ENCODE measurements at regions not wholly inside any gene's neighbourhood (a gene's known extent, or its start where the extent isn't known, plus 50 kb on each side); places are given as distances from the start of the nearest gene placed in this dataset.

DNA sequence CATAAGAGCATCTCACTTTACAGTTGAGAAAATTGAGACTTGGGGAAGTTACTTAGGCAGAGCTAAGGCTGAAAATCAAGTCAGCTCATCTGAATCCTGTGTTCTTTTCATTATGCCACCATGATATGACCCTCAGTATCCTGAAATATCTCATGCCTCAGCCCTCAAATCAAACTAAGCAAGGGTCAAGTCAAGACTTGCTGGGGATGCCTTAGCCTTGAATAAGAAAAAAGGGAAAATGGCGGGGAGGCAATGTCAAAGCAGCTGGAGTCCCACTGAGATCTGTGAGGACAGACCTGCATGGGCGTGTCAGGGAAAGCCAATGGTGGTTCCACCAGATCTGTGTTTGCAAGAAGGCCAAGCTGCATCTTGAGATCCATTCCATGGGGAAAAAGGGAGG, 91.0 kb upstream of the CACUL1 start:
- no peaks in the 10 kb centered on the region for H3K9me3 ChIP-seq (replicated peaks; ENCODE audit: insufficient read depth, low read length)
- H3K27me3 ChIP-seq (replicated peaks; ENCODE audit: insufficient read depth, low read length) = no peaks in the 10 kb centered on the region
- no peaks in the 10 kb centered on the region for H3K36me3 ChIP-seq (replicated peaks; ENCODE audit: insufficient read depth, low read length)
- no peak overlapping the region for H3K4me2 ChIP-seq (ENCODE audit: low read depth, low read length)
- no peaks in the 10 kb centered on the region for H3F3A ChIP-seq (ENCODE audit: insufficient read depth, low read length)
- H3K79me2 ChIP-seq (ENCODE audit: low read length) = no peaks in the 10 kb centered on the region
- TF ChIP-seq EZH2 (optimal IDR thresholded peaks at IDR 0.05; ENCODE audit: low read depth, low read length) (no peak), EZH2phosphoT487 (IDR thresholded peaks at IDR 0.05; ENCODE audit: low read length) (no peak)
- TF ChIP-seq, protein P1, sequence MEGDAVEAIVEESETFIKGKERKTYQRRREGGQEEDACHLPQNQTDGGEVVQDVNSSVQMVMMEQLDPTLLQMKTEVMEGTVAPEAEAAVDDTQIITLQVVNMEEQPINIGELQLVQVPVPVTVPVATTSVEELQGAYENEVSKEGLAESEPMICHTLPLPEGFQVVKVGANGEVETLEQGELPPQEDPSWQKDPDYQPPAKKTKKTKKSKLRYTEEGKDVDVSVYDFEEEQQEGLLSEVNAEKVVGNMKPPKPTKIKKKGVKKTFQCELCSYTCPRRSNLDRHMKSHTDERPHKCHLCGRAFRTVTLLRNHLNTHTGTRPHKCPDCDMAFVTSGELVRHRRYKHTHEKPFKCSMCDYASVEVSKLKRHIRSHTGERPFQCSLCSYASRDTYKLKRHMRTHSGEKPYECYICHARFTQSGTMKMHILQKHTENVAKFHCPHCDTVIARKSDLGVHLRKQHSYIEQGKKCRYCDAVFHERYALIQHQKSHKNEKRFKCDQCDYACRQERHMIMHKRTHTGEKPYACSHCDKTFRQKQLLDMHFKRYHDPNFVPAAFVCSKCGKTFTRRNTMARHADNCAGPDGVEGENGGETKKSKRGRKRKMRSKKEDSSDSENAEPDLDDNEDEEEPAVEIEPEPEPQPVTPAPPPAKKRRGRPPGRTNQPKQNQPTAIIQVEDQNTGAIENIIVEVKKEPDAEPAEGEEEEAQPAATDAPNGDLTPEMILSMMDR (IDR thresholded peaks at IDR 0.05; ENCODE audit: low read length) = no peak
- H4K20me1 ChIP-seq (ENCODE audit: insufficient read depth, low read length) = no peaks in the 10 kb centered on the region
- no peak overlapping the region for H3K9ac ChIP-seq (ENCODE audit: low read length)
- no peak for DNase-seq
- H3K4me1 ChIP-seq (ENCODE audit: low read length) = no peaks in the 10 kb centered on the region
- H3K9me2 ChIP-seq (replicated peaks; ENCODE audit: insufficient read depth, low read length) = no peaks in the 10 kb centered on the region
- H3K27ac ChIP-seq (ENCODE audit: low read length) = no peak overlapping the region
- no peak overlapping the region for H2AFZ ChIP-seq (ENCODE audit: low read length)
- H3K4me3 ChIP-seq (ENCODE audit: low read length) = no peak overlapping the region

DNA sequence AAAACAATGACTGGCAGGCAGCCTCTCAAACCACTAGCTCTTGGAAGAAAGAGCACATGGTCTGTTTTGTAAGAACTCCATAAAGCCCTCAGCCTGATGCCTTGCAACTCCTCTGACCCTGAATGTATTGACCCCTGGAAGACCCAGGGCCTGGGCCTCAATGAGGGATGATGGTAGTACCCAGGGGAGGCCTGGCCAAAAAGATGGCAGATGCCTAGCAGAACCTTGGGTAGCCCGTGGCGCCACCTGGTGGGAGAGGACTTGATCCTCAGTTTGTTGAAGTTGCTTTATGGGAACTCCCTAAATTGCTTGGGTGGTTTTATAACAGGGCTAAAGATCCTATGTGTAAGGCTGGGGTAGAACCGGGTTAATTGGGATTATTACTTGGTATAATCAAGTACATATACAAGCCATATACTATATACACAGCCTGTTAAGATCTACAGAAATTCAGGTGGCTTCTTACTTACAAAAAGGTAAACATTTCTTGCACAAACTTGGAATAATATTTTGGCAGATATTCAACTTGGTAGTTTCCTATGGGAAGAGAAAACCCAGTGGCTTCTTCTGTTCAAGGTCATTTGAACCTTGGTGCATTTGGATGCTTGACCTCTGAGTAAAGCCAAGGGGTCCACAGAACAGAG, 95.8 kb upstream of the CACUL1 start:
- H3F3A ChIP-seq (ENCODE audit: insufficient read depth, low read length) = no peaks in the 10 kb centered on the region
- H3K27ac ChIP-seq (ENCODE audit: low read length) = no peak overlapping the region
- no peaks in the 10 kb centered on the region for H3K9me3 ChIP-seq (replicated peaks; ENCODE audit: insufficient read depth, low read length)
- H3K9ac ChIP-seq (ENCODE audit: low read length) = no peak overlapping the region
- no peaks in the 10 kb centered on the region for H3K9me2 ChIP-seq (replicated peaks; ENCODE audit: insufficient read depth, low read length)
- no peaks in the 10 kb centered on the region for H3K4me1 ChIP-seq (ENCODE audit: low read length)
- H2AFZ ChIP-seq (ENCODE audit: low read length) = no peak overlapping the region
- H3K27me3 ChIP-seq (replicated peaks; ENCODE audit: insufficient read depth, low read length) = no peaks in the 10 kb centered on the region
- no peaks in the 10 kb centered on the region for H3K79me2 ChIP-seq (ENCODE audit: low read length)
- no peaks in the 10 kb centered on the region for H3K36me3 ChIP-seq (replicated peaks; ENCODE audit: insufficient read depth, low read length)
- H4K20me1 ChIP-seq (ENCODE audit: insufficient read depth, low read length) = no peaks in the 10 kb centered on the region
- TF ChIP-seq EZH2phosphoT487 (IDR thresholded peaks at IDR 0.05; ENCODE audit: low read length) = no peak
- TF ChIP-seq EZH2 (optimal IDR thresholded peaks at IDR 0.05; ENCODE audit: low read depth, low read length) = no peak
- TF ChIP-seq, protein P1 (IDR thresholded peaks at IDR 0.05; ENCODE audit: low read length) = peak; percentile 63
- no peak overlapping the region for H3K4me3 ChIP-seq (ENCODE audit: low read length)
- H3K4me2 ChIP-seq (ENCODE audit: low read depth, low read length) = no peak overlapping the region
- peak; percentile 57 for DNase-seq

- DNase-seq = no peak
- Histone ChIP-seq H4K20me1 (ENCODE audit: insufficient read depth, low read length) (no peaks in the 10 kb centered on the region), H3K79me2 (ENCODE audit: low read length) (no peaks in the 10 kb centered on the region), H3K36me3 (replicated peaks; ENCODE audit: insufficient read depth, low read length) (no peaks in the 10 kb centered on the region), H3K4me1 (ENCODE audit: low read length) (no peaks in the 10 kb centered on the region), H3K9ac (ENCODE audit: low read length) (no peak overlapping the region), H3K27ac (ENCODE audit: low read length) (no peak overlapping the region), H3K9me2 (replicated peaks; ENCODE audit: insufficient read depth, low read length) (no peaks in the 10 kb centered on the region), H3K27me3 (replicated peaks; ENCODE audit: insufficient read depth, low read length) (no peaks in the 10 kb centered on the region), H3F3A (ENCODE audit: insufficient read depth, low read length) (no peaks in the 10 kb centered on the region), H2AFZ (ENCODE audit: low read length) (no peak overlapping the region), H3K9me3 (replicated peaks; ENCODE audit: insufficient read depth, low read length) (no peaks in the 10 kb centered on the region), H3K4me2 (ENCODE audit: low read depth, low read length) (no peak overlapping the region), H3K4me3 (ENCODE audit: low read length) (no peak overlapping the region)
- TF ChIP-seq EZH2 (optimal IDR thresholded peaks at IDR 0.05; ENCODE audit: low read depth, low read length) (no peak), EZH2phosphoT487 (IDR thresholded peaks at IDR 0.05; ENCODE audit: low read length) (no peak)
- TF ChIP-seq, protein P1 (IDR thresholded peaks at IDR 0.05; ENCODE audit: low read length) = no peak
These were observed 96.6 kb upstream of the CACUL1 start for GRCh38 chr10:118851062-118852035.
